ENCODE measurements at regions not wholly inside any gene's neighbourhood (a gene's known extent, or its start where the extent isn't known, plus 50 kb on each side); places are given as distances from the start of the nearest gene placed in this dataset.

DNA sequence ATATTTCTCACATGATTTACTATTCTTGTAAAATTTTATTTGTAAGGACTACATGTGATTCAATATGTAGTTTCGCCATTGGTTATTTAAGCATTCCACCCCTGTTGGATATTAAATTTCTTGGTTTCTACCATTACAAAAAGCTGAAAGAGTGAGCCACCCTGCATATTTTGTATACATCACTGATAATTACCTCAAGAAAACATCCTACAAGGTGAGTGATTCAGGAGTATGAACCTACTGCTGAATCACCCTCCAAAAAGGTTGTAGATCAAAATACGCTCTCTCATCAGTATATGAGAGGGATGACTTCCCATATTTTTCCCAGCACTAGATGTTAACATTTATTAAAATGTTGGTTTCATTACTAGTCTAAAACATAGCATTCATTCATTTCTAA, 454.3 kb upstream of the WWC1 start:
- Histone ChIP-seq H3K36me3 (no peaks in the 10 kb centered on the region), H3K4me1 (no peaks in the 10 kb centered on the region), H3K27me3 (no peaks in the 10 kb centered on the region), H3K9me3 (no peaks in the 10 kb centered on the region), H3K27ac (no peak overlapping the region), H3K4me3 (no peak overlapping the region)
- TF ChIP-seq, protein P1, sequence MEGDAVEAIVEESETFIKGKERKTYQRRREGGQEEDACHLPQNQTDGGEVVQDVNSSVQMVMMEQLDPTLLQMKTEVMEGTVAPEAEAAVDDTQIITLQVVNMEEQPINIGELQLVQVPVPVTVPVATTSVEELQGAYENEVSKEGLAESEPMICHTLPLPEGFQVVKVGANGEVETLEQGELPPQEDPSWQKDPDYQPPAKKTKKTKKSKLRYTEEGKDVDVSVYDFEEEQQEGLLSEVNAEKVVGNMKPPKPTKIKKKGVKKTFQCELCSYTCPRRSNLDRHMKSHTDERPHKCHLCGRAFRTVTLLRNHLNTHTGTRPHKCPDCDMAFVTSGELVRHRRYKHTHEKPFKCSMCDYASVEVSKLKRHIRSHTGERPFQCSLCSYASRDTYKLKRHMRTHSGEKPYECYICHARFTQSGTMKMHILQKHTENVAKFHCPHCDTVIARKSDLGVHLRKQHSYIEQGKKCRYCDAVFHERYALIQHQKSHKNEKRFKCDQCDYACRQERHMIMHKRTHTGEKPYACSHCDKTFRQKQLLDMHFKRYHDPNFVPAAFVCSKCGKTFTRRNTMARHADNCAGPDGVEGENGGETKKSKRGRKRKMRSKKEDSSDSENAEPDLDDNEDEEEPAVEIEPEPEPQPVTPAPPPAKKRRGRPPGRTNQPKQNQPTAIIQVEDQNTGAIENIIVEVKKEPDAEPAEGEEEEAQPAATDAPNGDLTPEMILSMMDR (IDR thresholded peaks at IDR 0.05), result no peak
- TF ChIP-seq EP300 (IDR thresholded peaks at IDR 0.05; ENCODE audit: low read depth) (no peak), POLR2A (IDR thresholded peaks at IDR 0.05) (no peak), POLR2AphosphoS5 (IDR thresholded peaks at IDR 0.05) (no peak)
- intact Hi-C loops (cut with DNase I; ENCODE audit: low total_unique reads) (no loop called here), in situ Hi-C loops (cut with MboI; ENCODE audit: low pct_ligation_motif_present in 1 of 4, low pct_unique_long_range_greater_than_20kb in 1 of 4, low sequenced_read_pairs in 3 of 4) (no loop called here)
- WGBS, 2 donors (ENCODE audit: low coverage in 1 of 2), result 87 to 100% methylated on average over 2 of the region's 2 CpGs
- DNase-seq, result no peak

DNA sequence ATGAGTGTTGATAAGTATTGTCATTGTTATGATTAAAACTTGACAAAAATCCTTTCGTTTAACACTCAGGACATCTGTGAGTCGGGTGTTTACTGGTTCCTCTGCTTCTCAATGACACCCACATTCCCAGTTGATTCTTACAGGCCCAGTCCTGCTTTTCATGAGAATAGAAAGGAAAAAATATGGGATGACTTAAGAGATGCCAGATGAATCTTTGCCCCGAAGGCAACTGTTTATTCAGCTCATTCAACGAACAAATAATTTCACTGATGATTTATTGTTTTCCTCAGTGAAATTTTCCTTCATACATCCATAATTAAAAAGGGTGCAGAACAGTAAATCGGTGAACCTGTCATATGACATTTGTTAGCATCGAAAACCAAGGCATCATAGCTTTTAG, 452.4 kb upstream of the WWC1 start:
- in situ Hi-C loops (cut with MboI; ENCODE audit: low pct_ligation_motif_present in 1 of 4, low pct_unique_long_range_greater_than_20kb in 1 of 4, low sequenced_read_pairs in 3 of 4), result no loop called here

DNA sequence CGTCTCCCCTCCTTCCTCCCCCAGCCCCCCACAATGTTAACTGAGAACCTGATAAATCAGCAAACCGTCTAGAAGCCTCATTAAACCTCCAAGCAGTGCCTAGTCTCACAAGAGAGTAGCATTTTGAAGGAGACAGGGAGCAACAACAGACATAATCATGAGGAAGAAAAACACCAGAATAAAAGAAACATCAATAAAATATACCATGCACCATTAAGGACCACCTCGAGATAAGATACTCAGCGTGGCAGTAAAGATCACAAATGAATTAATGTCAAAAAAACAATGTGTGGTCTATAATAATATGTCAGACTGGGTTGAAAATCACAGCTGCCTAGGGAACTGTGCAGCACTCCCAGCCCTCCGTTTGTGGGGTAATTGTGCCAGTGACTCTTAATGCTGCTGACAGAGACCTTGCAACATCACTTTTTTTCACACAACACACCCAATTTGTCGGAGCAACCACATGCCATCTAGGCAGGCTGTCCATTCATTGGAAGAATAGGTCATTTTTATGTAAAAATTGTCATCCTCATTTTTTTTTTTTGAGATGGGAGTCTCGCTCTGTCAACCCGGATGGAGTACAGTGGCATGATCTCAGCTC, 450.8 kb upstream of the WWC1 start:
- in situ Hi-C loops (cut with MboI; ENCODE audit: low pct_ligation_motif_present in 1 of 4, low pct_unique_long_range_greater_than_20kb in 1 of 4, low sequenced_read_pairs in 3 of 4), result no loop called here

More for the DNA sequence above, 452.4 kb upstream of the WWC1 start:
- no peak overlapping the region for H3K27ac ChIP-seq
- H3K27me3 ChIP-seq, result no peaks in the 10 kb centered on the region
- intact Hi-C loops (cut with DNase I; ENCODE audit: low total_unique reads), result no loop called here
- WGBS, 2 donors (ENCODE audit: low coverage in 1 of 2), result 70 to 80% methylated on average over 4 to 6 of the region's 6 CpGs
- no peak overlapping the region for H3K4me3 ChIP-seq
- H3K36me3 ChIP-seq, result no peaks in the 10 kb centered on the region
- no peak for TF ChIP-seq POLR2A (IDR thresholded peaks at IDR 0.05)
- TF ChIP-seq POLR2AphosphoS5 (IDR thresholded peaks at IDR 0.05), result no peak
- TF ChIP-seq, protein P1 (IDR thresholded peaks at IDR 0.05), result no peak
- no peak for TF ChIP-seq EP300 (IDR thresholded peaks at IDR 0.05; ENCODE audit: low read depth)
- H3K4me1 ChIP-seq, result no peaks in the 10 kb centered on the region
- no peaks in the 10 kb centered on the region for H3K9me3 ChIP-seq
- no peak for DNase-seq

DNA sequence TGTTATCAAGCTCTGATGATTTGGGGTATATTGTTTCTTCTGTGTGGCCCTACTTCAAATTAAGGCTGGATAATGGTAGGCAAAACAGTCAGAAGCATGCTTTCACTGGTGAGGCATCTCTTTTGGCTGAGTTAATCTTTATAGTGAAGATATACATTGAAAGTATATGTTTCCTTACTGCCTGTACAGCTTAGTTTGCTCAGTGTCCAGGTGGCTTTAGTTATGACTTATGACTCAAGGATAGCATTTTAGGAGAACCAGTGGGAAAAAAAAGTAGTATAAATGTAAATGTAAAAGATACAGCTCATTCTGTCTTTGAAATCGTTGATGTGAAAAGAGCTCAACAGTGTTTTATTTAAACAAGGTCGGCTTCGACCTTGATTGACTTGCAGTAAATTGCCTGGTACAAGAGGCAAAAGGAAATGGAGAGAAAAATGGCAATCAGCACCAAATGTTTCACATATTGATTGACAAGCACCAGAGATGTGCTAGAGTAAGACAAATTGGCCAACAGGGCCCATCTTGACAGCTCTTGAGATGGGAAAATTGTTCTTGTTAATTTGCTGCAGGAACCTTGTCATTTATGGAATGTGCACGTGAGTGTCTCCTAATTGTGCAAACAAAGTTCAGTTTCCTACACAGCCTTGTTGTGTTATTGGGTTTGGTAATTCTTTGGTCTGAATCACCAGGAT, 447.4 kb upstream of the WWC1 start:
- TF ChIP-seq, protein P1 (IDR thresholded peaks at IDR 0.05), result no peak
- TF ChIP-seq POLR2A (IDR thresholded peaks at IDR 0.05), result no peak
- TF ChIP-seq POLR2AphosphoS5 (IDR thresholded peaks at IDR 0.05), result no peak
- TF ChIP-seq EP300 (IDR thresholded peaks at IDR 0.05; ENCODE audit: low read depth), result no peak
- Histone ChIP-seq H3K4me1 (no peaks in the 10 kb centered on the region), H3K27ac (no peak overlapping the region), H3K27me3 (no peaks in the 10 kb centered on the region), H3K4me3 (no peak overlapping the region), H3K36me3 (no peaks in the 10 kb centered on the region), H3K9me3 (no peaks in the 10 kb centered on the region)
- no peak for DNase-seq
- WGBS, 2 donors (ENCODE audit: low coverage in 1 of 2), result 52 to 54% methylated on average over 4 of the region's 4 CpGs
- intact Hi-C loops (cut with DNase I; ENCODE audit: low total_unique reads) (no loop called here), in situ Hi-C loops (cut with MboI; ENCODE audit: low pct_ligation_motif_present in 1 of 4, low pct_unique_long_range_greater_than_20kb in 1 of 4, low sequenced_read_pairs in 3 of 4) (no loop called here)

More for the DNA sequence above, 450.8 kb upstream of the WWC1 start:
- Histone ChIP-seq H3K4me1 (no peaks in the 10 kb centered on the region), H3K27me3 (no peaks in the 10 kb centered on the region), H3K4me3 (no peak overlapping the region), H3K9me3 (no peaks in the 10 kb centered on the region), H3K36me3 (no peaks in the 10 kb centered on the region), H3K27ac (no peak overlapping the region)
- TF ChIP-seq, protein P1 (IDR thresholded peaks at IDR 0.05), result no peak
- TF ChIP-seq EP300 (IDR thresholded peaks at IDR 0.05; ENCODE audit: low read depth), result no peak
- TF ChIP-seq POLR2A (IDR thresholded peaks at IDR 0.05), result no peak
- no peak for TF ChIP-seq POLR2AphosphoS5 (IDR thresholded peaks at IDR 0.05)
- no peak for DNase-seq
- intact Hi-C loops (cut with DNase I; ENCODE audit: low total_unique reads), result no loop called here
- 68 to 74% methylated on average over 8 of the region's 8 CpGs for WGBS, 2 donors (ENCODE audit: low coverage in 1 of 2)

Data from transverse colon (tissue), 4 donors.